ENCODE measurements at regions not wholly inside any gene's neighbourhood (a gene's known extent, or its start where the extent isn't known, plus 50 kb on each side); places are given as distances from the start of the nearest gene placed in this dataset.

- no peak for DNase-seq
Observed at GRCh38 chr16:73202161-73202729, 154.3 kb upstream of the ZFHX3 start.

GRCh38 chr16:73199214-73199613 lies 151.3 kb upstream of the ZFHX3 start:
- DNase-seq: no peak

GRCh38 chr16:73198481-73198880 lies 150.6 kb upstream of the ZFHX3 start:
- no peak for DNase-seq

- no peak for DNase-seq
Observed at GRCh38 chr16:73197598-73197997, 149.7 kb upstream of the ZFHX3 start.

GRCh38 chr16:73196670-73197069 lies 148.7 kb upstream of the ZFHX3 start:
- no peak for DNase-seq

- DNase-seq: no peak
Observed at GRCh38 chr16:73193464-73193863, 145.5 kb upstream of the ZFHX3 start.

GRCh38 chr16:73192232-73192894 lies 144.4 kb upstream of the ZFHX3 start:
- DNase-seq: no peak

GRCh38 chr16:73191660-73192046 lies 143.7 kb upstream of the ZFHX3 start:
- no peak for DNase-seq

GRCh38 chr16:73190688-73191659 lies 143.0 kb upstream of the ZFHX3 start:
- no peak for DNase-seq

GRCh38 chr16:73190256-73190655 lies 142.3 kb upstream of the ZFHX3 start:
- no peak for DNase-seq

GRCh38 chr16:73189136-73189535 lies 141.2 kb upstream of the ZFHX3 start:
- no peak for DNase-seq

GRCh38 chr16:73186752-73187601 lies 139.0 kb upstream of the ZFHX3 start:
- no peak for DNase-seq

- no peak for DNase-seq
Observed at GRCh38 chr16:73185737-73186136, 137.8 kb upstream of the ZFHX3 start.

- DNase-seq: no peak
Observed at GRCh38 chr16:73183611-73184092, 135.7 kb upstream of the ZFHX3 start.

- no peak for DNase-seq
Observed at GRCh38 chr16:73179705-73180331, 131.9 kb upstream of the ZFHX3 start.

- no peak for DNase-seq
Observed at GRCh38 chr16:73177729-73178295, 129.9 kb upstream of the ZFHX3 start.

- no peak for DNase-seq
Observed at GRCh38 chr16:73176577-73177013, 128.7 kb upstream of the ZFHX3 start.

GRCh38 chr16:73172973-73173709 lies 125.2 kb upstream of the ZFHX3 start:
- no peak for DNase-seq

GRCh38 chr16:73172241-73172972 lies 124.5 kb upstream of the ZFHX3 start:
- DNase-seq: peak; percentile 67

GRCh38 chr16:73171901-73172240 lies 123.9 kb upstream of the ZFHX3 start:
- no peak for DNase-seq

All from NCI-H1048 (cell line).